HG02981 (cell line): ENCODE measurements at regions not wholly inside any gene's neighbourhood (a gene's known extent, or its start where the extent isn't known, plus 50 kb on each side); places are given as distances from the start of the nearest gene placed in this dataset.
"Not testable (repeated sequence)": the region's sequence is repeated elsewhere in the genome, so short reads cannot be mapped to it uniquely, and the experiment has no call there.

Source experiments
- ATAC-seq: cut with Tn5 transposase; IDR thresholded peaks from one replicate; pipeline ENCODE4 v1.9.1; 2021; ENCODE audit warnings: mild to moderate bottlenecking, moderate library complexity; ENCODE audit not compliant: unreplicated experiment

DNA sequence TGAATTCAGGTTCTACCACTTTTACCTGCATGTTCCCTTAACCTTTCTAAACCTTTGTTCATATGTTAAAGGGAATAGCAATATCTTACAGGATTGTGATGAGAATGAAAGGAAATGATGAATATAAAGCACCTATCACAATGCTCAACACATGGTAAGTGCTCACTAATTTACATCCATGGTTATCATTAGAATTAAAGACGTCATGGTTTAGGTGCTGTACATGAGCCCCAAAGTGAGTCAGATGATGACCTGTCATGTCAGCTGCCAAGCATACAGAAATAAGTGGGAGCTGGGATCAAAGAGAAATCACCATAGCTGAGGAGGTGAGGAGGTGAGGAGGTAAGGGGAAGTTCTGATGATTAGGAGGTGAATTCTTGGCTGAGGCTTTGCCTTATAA, 135.9 kb upstream of the ATP2B1 start:
- ATAC-seq = no peak

DNA sequence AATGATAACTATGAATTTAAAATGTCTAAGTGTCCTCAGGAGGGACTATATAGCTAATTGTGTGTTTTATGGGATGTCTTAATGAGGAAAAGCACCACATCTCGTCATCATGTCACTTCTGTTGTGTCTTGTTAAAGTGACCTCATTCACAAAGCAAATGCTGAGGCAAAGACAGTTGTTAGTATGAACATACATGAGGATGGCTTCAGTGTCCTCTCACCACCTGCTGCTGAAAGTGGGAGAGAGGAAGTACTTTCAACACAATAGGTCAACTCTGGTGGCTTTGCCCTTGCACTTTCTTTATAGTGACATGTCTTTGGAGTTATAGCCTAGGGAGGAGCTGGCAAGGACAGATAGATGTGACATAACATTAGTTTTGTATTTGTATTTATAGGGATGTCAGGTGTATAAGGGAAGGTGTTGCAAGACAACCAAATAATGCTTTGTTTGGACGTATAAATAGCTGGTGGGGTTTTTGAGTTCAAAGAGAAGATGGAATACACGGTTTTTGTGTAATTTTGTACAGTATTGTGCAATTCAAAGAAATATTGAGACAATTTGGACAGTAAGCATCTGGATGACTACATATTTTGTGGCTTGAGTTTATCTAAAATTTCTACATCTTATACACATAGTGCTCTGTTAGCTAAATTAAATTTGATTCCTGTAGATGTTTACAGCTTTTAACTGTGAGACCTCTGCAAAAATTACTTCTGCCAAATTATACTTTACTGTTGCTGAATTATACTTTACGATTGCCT, 131.7 kb upstream of the ATP2B1 start:
- no peak for ATAC-seq

GRCh38 chr12:89839444-89839843, 130.8 kb upstream of the ATP2B1 start:
- no peak for ATAC-seq

GRCh38 chr12:89838833-89839232, 130.2 kb upstream of the ATP2B1 start:
- ATAC-seq = no peak

DNA sequence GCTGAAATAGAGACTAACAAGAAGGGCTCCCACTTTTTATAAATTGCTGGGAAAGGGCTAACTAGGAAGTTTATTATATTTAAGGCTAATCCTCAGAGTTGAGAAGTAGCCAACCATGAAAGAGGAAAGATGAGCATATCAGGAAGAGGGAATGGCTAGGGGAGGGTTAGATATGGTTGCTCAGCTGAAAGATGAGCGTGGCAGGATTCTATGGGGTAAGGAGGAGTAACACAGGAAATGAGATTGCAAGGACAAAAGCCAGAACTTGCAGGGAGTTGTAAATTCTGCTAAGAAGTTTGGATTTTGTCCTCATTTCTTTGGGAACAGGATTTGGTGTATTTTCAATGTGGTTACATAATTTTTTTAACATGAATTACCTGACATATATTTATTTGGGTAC, 127.4 kb upstream of the ATP2B1 start:
- ATAC-seq = no peak

DNA sequence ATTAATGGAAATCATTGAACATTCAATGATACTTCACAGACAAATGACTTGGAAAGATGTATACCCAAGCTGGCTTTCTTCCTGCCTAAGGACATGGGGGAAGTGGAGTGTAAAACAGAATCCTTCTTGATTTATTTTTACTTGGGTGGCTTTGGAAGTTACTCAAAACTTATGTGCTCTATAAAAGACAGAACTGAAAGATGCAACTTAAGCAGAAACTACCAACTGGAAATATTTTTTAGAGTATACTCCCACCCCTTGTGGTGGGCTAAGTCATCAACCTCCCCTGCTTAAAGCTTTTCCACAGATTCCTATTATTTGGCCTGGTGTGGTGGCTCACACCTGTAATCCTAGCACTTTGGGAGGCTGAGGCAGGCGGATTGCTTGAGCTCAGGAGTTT, 126.0 kb upstream of the ATP2B1 start:
- no peak for ATAC-seq

GRCh38 chr12:89833337-89834252, 125.0 kb upstream of the ATP2B1 start:
- no peak for ATAC-seq

GRCh38 chr12:89832336-89832735, 123.7 kb upstream of the ATP2B1 start:
- ATAC-seq = no peak

- no peak for ATAC-seq
These were observed 122.9 kb upstream of the ATP2B1 start for GRCh38 chr12:89831310-89832095.

DNA sequence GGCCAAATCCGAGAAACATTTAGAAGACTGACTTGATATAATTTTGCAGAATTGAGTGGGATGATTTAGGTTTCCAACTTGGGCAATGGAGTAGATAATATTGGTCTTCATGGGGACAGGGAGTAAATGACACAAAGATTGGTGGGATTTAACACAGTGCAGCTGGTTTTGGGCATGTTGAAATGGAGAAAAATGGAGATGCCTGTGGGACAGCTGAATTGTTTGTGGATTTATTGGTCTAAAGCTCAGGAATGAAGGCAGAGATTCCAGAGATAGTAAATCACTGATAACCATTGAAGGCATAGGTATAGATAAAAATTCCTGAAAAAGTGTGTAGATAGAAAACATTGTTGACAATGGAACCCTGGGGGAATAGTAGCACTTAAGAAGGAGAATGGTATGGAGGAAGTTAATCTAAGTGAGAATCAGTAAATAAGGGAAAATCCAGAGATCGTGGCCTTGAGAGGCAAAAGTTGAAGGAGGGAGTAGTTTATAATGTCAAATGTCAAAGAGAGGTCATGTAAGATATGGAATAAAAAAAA, 120.9 kb upstream of the ATP2B1 start:
- no peak for ATAC-seq

GRCh38 chr12:89828575-89828974, 119.9 kb upstream of the ATP2B1 start:
- no peak for ATAC-seq

- no peak for ATAC-seq
These were observed 119.0 kb upstream of the ATP2B1 start for GRCh38 chr12:89827592-89827991.

- no peak for ATAC-seq
These were observed 117.8 kb upstream of the ATP2B1 start for GRCh38 chr12:89826468-89826867.

GRCh38 chr12:89825591-89826449, 117.2 kb upstream of the ATP2B1 start:
- no peak for ATAC-seq

DNA sequence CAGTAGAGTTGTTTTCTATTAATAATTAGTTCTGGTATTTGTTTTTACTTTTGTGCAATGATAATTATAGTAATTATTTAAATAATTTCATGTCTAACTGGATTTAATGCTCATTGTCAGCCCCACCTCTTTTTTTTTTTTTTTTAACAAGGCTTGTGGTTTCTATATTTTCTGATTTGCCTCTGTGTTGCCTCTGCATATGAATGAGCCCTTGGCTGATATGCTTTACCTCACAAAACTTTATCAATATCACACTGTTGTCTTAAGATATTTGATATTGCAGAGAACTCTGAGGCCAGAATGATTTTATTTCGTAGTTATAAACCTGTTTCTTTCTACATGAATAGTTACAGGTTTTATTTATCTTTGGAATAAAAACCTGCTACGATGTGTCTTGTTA, 116.2 kb upstream of the ATP2B1 start:
- ATAC-seq = no peak

DNA sequence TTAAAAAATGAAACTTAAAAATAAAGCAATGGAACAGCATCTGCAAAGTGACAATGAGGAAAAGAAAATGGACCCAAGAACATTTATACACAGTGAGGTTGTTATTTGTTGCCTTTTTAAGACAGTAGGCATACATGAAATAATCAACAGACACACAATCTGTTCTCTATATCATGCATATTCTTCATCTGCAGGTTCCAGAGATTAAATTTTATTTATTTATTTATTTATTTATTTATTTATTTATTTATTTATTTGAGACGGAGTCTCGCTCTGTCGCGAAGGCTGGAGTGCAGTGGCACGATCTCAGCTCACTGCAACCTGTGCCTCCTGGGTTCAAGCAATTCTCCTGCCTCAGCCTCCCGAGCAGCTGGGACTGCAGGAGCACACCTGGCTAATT, 114.4 kb upstream of the ATP2B1 start:
- ATAC-seq = not testable (repeated sequence)

DNA sequence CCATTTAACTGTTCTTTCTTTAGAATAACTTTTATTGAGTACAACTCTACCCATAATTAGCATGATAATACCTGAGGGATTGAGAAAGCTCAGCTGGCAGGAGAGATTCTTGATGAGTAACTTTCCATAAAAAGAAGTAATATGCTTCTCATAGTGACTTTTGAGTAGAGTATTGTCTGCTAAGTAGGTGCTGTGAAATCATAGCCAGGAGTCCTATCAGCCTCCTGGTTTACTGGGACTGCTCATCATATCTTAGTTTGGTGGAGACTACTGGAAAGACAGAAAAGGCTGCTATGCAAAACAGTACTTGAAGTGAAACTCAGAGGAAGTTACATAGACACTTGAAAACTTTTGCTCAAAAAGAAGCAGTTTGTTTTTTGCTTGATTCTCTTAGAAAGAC, 113.3 kb upstream of the ATP2B1 start:
- ATAC-seq = no peak

DNA sequence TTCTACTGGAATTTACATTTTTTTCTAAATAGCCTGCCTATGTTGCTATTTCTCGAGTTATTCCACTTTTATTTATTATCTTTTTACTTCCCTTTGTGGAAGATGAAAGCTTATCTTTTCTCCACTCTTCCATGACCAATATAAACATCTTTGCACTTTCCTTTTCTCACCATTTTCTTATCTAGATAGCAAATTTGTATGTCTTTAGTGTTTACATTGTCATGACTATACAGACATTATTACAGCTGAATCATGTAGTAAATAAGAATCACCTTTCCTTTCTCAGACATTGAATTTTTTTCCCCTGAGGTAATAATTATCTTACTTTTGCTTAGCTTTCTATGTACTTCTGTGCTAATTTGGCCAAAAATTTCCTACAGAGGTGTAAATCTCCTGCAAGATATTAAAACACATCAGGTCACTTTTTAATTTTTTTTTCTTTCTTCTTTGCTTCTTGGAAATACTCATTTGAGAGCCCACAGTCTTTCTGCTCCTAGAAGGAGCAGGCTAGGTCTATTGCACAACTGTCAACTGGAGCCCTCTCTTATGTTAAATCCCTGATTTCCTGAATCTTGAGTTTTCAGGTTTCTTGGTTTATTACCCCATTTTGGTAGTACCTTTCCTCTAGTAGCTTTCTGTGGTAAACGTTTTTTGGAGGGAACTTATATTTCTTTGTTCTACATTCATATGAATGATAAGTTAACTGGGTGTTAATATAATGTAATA, 109.0 kb upstream of the ATP2B1 start:
- no peak for ATAC-seq

GRCh38 chr12:89815225-89815624, 106.6 kb upstream of the ATP2B1 start:
- ATAC-seq = no peak
